HG03469 (cell line): ENCODE measurements at regions not wholly inside any gene's neighbourhood (a gene's known extent, or its start where the extent isn't known, plus 50 kb on each side); places are given as distances from the start of the nearest gene placed in this dataset.

ENCODE experiments used
- ATAC-seq: cut with Tn5 transposase; IDR thresholded peaks from one replicate; pipeline ENCODE4 v1.9.1; 2021; ENCODE audit warnings: mild to moderate bottlenecking, moderate library complexity, moderate number of reproducible peaks; ENCODE audit not compliant: unreplicated experiment

DNA sequence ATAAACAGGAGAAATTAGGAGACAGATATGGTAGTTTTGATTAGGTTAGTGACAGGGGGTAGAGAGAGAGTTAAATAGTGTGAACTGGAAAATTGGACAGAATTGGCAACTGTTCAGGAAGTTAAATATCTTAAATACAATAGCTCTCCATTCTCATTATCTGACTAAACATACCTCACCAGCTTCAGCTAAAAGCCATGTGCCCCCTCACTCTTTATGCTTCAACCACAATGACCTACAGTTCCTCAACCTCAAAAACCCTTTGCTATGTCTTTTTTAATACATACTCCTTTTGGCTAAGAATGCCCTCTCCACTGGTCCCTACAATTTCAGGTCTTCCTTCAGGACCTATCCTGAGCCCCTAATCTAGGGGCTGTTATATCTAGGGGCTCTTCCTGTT, 740.2 kb upstream of the ZEB2 start:
- no peak for ATAC-seq

DNA sequence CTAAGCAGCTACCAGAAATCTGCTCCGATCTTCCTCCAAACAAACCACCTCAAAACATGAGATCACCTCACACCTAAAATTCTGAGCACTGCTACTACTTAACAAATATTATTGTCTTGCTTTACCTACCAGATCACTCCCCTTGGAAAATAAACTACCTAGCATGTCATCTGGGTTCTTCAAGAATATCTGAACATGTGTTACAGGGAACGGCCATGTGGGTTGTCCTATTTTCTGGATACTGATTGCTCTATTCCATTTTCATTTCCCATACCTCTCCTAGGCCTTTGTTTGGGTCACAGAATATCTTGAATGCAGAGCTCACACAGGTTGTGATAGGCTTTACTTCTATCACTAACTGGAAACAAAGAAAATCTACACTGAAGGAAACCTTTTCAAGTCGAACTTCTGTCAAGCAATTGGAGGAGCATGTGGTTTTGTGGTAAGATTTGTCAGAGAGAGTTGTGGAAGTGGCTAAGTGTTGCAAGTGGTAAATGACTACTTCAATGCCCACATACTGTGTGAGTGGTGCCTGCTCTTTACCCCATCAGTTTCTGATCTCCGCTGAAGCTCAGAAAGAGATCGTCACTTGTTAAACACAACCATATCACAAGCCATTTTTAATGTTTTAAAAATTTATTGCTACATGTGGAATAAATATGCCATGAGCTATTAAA, 739.1 kb upstream of the ZEB2 start:
- no peak for ATAC-seq

DNA sequence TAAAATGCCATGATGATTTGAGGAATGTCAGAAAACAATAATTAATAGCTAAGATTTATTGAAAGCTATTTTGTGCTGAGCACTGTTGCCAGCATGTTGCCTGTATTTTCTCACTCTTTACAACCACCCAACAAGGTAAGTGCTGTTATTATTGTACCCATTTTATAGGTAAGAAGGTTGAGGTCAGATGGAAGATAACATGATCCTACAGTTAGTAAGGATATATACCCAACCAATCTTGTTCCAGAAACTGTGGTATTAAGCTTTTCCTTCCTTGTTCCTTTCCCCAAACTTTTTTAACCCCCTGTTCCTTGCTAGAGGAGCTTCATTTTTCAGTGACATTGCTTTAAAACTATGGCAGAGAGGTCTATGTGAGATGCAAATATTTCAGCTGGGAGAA, 738.0 kb upstream of the ZEB2 start:
- ATAC-seq = no peak

DNA sequence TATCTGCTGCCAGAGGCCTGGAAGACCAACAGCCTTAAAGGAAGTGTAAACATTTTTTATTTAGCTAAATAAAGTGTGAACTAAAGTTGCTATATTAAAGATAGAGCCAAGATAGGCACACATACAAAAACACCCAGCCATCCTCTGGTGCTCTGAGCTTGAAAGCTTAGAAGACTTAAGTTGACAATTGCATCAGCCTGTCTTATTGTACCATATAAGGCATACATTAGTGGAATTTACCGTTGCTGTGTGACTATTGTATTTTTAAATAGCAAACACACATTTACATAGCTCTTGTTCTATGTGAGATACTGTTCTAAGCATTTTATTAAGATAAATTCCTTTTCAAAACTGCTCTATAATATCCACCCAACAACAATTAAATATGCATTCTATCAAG, 736.6 kb upstream of the ZEB2 start:
- no peak for ATAC-seq

DNA sequence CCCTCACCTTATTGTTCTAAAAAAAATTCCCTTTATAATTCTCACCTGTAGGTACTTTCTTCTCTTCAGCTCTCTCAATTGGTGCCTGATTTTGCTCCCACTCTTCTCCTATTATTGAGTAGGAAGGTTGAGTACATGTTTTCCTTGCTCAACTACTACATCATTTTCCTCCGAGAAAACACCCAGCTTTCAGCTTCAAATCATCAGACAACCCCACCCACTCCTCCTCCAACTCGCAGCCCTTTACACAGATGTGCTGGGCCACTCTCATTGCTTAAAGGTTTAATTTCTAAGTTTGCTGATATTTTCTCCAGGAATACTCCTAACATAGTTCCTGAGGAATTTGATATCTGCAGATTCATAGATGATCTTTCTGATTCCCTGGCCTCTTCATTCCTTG, 734.4 kb upstream of the ZEB2 start:
- no peak for ATAC-seq

DNA sequence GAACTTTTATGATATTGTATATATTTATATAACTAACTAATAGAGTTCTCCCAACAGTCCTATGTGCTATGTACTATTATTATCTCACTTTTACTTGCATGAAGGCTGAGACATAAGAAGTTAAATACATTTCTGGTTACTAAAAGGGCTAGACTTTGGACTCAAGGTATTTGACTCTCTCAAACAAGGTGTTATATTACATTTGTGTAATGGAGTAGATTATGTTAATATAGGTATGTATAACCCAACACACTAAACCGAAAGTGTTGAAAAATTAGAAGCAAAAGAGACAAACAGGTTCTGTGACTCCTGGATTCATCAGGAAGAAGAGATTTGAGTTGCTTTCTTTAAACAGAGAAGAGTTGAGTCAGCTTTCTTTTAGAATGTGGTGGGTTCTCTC, 733.6 kb upstream of the ZEB2 start:
- ATAC-seq = no peak

DNA sequence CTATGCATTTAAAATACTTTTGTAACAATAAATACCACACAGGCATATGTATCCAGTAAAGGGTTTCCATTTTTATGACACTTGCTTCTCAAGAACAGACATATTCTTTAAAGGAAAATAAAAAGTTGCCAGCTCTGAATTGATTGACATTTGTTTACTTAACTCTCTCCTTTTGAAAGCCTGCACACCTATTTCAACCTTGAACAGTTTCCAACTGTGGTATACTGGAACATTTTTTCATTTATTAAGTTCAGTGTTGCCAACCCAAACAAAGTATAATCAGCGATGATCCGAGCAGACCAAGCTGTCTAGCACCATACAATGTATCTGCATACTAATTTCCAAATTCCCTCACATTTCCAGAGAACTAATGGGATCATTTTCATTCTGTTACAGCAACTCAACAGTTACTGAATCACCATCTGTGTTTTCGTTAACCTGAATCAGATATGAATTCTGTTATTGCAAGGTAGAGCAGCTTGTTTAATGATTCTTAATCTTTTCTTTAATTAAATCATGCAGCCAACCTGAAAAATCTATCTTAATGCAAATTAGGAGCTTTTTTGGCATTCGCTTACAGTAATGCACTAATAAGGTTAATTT, 725.5 kb upstream of the ZEB2 start:
- ATAC-seq = no peak

DNA sequence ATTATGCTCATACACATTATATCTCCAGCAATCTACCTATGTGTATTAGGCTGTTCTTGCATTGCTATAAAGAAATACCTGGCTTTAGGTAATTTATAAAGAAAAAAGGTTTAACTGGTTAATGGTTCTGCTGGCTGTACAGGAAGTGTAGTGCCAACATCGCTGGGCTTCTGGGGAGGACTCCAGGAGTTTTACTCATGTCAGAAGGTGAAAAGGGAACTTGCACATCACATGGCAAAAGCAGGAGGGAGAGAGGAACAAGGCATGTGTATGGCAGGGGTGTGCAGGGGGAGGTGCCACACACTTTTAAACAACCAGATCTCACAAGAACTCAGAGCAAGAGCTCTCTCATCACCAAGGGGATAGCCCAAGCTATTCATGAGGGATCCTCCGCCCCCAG, 715.4 kb upstream of the ZEB2 start:
- ATAC-seq = no peak

DNA sequence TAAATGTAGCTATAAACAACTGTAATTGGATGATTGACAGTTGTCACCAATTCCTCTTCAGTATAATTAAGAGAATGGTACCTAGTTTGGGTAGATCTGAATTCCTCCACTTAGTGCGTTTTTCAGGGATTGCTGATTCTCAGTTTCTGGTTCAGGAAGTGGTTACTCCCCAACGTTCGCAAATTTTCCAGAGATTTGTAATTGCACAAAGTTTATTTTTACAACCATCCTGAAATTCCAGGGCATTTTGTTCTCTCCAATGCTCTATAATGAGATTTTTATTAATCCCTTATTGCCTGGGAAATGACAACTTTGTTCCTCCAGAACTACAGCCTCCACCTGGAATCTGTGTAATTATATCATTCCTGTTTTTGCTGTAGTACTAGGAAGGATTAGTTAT, 710.6 kb upstream of the ZEB2 start:
- no peak for ATAC-seq

DNA sequence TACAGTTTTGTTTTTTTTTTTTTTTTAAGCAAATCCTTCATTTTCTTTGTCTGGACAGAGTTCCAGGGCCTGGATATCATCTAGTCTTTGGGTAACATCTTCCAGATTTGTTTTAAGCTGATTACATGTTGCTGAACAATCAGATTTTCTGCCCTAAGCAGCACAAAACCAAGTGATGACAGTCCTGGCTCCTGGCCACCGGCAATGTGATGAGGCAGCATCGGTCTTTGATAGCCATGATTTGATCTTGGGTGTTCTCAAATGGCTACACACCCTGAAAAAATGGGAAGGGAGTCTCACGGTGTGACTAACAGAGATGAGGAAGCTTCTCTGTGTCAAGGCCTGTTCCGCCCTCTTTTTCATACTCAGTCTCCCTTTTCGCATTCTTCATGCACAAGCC, 708.6 kb upstream of the ZEB2 start:
- no peak for ATAC-seq

DNA sequence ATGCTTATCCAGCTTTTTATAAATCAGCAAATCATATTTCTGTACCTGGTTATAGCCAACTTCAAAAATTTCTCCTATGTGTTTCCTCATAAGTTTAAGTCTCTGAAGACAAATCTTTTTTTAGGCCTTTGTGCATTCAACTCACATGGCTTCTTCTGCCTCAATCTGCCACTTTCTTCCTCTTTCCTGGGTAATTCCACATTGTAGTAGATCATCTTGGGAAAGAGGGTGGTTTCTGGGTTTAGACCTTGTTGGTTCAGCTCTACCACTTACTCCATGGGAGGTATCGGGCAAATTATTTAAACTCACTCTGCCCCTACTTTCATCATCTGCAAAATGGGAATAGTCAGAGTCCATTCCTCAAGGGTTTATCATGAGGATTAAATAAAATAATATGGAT, 707.0 kb upstream of the ZEB2 start:
- ATAC-seq = no peak

DNA sequence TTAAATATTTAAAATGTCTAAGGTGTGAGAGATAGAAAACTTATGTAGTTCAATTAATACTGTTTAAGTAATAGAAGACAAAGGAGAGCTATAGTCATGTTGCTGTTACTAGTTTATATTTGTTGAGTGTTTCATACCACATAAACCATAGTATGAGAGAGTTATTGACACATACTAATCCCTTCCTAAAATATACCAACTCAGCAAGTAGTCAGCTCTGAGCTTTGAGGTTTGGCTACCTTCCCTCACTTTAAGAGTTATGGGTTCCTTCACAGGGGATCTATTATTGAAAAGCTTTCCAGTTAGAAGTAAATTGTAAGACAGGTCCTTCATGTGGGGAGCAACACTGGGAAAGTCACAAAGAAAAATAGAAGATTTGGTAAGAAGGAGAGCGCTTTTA, 701.6 kb upstream of the ZEB2 start:
- ATAC-seq = no peak

DNA sequence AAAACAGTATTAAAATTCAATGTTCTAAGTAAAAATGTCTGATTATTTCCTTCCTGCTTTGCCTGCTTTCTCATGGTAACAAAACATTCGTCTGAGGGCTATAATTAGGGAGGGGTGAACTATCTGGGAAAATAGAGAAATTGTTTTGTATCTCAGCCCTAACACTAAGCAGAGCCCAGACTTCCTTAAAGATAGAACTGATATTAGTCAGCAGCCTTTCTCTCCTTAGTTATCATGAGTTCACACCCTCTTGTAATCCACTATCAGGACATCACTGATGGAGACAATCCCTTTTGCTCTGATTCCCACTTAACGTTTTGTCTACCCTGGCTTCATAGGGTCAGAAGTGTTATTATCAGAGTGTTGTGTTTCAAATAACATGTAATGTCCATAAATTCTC, 701.1 kb upstream of the ZEB2 start:
- no peak for ATAC-seq

DNA sequence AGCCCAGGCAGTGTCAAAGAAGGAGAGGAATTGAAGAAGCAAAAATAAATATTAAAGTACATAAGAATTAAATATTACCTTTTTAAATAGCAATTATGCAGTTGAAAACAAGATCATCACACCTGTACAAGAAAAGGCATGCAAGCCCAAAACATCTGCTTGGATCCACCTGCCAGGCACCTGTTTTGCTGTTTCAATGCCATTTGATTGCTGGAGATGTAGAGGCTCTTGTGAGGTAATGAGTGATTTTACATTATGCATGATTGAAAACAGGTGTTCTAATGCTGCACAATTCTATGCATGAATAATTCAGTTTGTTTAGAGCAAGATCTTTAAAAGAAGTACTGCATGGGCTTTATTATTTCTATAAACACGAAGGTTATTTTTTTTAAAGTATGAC, 700.6 kb upstream of the ZEB2 start:
- ATAC-seq = no peak

DNA sequence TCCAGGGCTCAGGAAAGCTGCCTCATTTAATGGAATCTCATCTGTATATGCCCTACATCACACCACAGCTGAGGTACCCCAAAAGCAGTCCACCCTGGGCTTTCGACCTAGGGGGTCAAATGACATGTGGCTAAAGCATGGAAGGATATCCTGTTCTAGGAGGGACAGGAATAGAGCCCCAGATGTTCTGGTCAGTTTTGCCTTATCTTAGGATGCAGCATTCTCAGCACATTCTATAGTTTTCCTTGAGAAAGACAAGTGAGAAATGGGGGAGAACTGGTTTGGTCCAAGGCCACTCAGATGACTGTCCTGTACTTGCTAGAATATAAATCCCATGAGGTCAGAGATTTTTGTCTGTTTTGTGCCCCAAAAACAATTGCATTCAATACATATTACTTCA, 688.0 kb upstream of the ZEB2 start:
- no peak for ATAC-seq

DNA sequence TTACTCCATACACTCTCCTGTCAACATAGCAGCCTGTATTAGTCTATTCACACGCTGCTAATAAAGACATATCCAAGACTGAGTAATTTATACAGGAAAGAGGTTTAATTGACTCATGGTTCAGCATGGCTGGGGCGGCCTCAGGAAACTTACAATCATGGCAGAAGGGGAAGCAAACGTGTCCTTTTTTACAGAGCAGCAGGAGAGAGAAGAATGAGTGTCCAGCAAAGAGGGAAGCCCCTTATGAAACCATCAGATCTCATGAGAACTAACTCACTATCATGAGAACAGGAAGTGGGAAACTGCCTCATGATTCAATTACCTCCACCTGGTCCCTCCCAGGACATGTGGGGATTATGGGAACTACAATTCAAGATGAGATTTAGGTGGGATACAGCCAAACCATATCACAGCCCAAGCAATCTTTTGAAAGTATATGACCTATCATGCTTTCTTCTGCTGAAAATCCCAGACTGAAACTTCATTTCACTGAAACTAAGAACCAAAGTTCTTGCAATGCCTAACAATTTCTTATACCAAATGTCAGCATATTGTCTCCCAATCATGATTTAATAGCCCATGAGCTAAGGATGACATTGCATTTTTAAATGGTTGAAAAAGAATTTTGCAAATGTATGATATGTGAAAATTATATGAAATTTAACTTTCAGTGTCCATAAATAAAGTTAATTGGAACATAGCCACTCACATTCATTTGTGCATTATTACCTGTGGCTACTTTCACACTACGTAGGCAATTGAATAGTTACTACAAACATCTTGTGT, 686.8 kb upstream of the ZEB2 start:
- ATAC-seq = no peak

DNA sequence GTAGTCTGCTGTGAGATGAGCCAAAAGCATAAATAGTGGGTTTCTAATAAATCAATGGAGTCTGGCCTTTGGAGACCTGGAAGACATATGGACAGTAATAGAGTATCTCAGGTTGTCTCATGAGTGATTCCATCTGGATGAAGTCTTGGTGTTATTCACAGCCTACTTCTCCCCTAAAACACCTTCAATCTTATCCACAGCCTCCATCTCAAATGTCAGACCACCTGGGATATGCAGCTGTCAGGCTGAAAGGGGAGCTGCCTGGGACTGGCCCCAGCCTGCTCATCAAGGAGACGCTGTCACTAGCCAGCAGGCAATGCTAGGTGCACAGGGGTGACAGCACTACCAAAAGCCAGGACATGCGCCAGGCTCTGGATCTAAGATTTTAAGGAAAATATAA, 684.0 kb upstream of the ZEB2 start:
- ATAC-seq = no peak

DNA sequence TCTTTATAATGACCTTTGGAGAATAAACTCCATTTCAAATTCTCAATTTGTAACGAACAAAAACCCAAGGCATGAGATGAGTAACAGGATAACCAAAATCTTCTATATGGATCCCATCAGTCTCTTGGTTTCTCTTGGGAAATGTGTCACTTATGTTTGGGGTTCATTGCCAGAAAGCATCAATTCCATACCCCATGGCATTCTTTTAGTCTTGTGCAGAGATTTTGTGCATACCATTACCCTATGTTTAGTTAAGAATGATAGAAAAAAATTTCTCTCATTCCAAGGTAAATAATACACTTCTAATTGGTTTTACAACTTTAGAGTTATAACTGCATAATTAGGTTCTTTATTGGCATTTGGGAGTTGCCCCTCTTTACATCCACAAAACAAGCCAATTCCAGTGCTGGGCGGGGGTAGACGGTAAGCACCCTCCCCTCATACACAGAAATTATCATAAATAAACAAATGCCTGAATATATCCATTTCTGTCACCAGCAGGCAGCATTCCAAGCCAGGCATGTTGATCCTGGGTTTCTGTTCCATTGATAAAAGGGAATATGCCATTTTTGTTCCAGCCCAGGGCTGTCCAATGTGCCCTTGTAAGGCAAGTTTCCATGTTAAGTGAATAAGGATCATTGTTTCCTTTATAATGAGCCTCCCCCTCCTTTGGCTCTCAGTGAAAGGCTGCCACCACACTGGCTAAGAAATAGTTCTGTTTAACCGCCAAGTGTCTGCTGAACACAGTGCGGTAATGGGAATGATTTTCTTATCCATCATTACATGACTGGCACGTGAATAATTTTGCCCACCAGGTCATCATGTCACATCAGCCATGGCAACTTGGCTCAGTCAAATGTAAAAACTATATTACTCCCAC, 680.1 kb upstream of the ZEB2 start:
- ATAC-seq = no peak

DNA sequence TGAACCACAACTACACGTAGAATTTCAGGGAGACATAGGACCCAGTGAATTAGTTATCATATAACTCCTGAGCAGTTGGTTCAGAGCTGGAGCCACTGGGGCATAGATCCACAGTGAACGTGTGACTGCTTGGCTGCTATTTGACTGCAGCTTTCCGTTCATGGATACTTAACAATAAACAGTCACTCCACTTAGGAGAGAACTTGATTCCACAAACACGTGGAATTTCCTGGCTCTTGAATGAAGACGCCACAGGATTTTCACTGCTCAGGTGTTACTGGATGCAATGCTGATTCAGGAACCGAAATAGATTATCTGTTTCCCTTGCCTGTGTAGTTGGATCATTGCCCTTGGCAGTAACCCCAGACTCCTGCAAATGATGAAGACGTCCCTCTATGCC, 679.1 kb upstream of the ZEB2 start:
- no peak for ATAC-seq

DNA sequence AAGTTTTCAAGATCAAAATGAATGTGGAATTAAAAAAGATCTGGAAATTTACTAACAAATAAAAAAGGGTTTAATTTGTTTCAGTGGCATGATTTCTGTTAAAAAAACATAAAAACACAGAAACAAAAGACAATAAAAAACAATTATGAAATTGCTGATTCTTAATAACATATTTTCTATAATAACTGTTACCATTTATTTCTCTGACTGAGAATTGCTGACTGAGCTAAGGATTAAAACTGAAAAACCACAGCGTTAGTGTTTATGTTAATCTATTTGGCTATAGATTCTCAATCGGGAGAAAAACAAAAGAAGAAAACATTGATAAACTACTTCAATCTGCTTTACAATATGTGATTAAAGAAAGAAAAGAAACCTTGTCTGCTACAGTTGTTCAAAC, 678.6 kb upstream of the ZEB2 start:
- ATAC-seq = no peak

DNA sequence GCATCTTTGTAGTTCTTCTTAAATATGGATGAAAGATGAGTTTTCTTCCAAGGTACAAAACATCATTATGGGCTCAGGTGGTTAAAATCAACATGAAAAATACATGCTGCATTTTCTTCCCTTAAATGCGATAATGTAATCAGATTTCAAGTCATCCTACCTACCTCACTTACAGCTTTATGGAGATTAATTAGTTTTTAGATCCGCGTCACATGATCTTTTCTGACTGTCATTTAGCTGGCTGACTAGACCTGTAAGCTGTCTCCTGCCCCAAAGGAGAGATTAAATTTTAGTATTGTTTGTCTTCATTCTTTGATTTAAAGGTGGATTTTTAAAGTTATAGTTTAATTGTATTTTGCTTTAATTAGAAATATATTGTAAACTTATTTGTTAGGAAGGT, 678.0 kb upstream of the ZEB2 start:
- no peak for ATAC-seq
